ENCODE measurements at regions not wholly inside any gene's neighbourhood (a gene's known extent, or its start where the extent isn't known, plus 50 kb on each side); places are given as distances from the start of the nearest gene placed in this dataset.
A peak's percentile ranks its signal among the peaks of the same experiment; 100 is the strongest.

GRCh38 chr22:49243965-49244364 is 583.7 kb downstream of the BRD1 start:
- H2AFZ ChIP-seq (ENCODE audit: low read length) = no peak overlapping the region
- peaks cover 4% of the 10 kb centered on the region for H3K79me1 ChIP-seq (ENCODE audit: low read depth, low read length)
- no peak overlapping the region for H3K14ac ChIP-seq (ENCODE audit: low read length)
- DNase-seq (ENCODE audit: low spot score) = no peak
- no peak overlapping the region for H3K4me3 ChIP-seq (ENCODE audit: low read length in 2 of 2)
- H4K8ac ChIP-seq (ENCODE audit: low read depth, low read length) = no peak overlapping the region
- H2BK12ac ChIP-seq (ENCODE audit: low read length) = no peak overlapping the region
- H2BK5ac ChIP-seq (ENCODE audit: low read length) = no peak overlapping the region
- no peak overlapping the region for H3K27ac ChIP-seq (replicated peaks; ENCODE audit: low read length)
- no peak overlapping the region for H3K23ac ChIP-seq (ENCODE audit: low read depth, low read length, poor library complexity)
- H3K36me3 ChIP-seq (replicated peaks in 1 of 2; ENCODE audit: control insufficient read depth in 2 of 2, insufficient read depth in 2 of 2, low read length in 2 of 2) = no peaks in the 10 kb centered on the region
- H4K91ac ChIP-seq (ENCODE audit: low read depth, low read length, poor library complexity) = no peak overlapping the region
- no peaks in the 10 kb centered on the region for H3K27me3 ChIP-seq (ENCODE audit: control insufficient read depth in 3 of 3, insufficient read depth in 3 of 3, low read depth in 1 of 3, low read length in 3 of 3)
- no CpG with 5 or more reads among the region's 7 CpGs for WGBS, 2 donors (ENCODE audit: extremely low coverage in 2 of 2, insufficient read length in 2 of 2, insufficient replicate concordance in 1 of 2)
- H3K9ac ChIP-seq (ENCODE audit: low read depth, low read length, poor library complexity) = no peak overlapping the region
- H2BK120ac ChIP-seq (ENCODE audit: low read depth, low read length) = no peak overlapping the region
- peak overlapping the region; percentile 9 for H3K18ac ChIP-seq (ENCODE audit: low read length)
- H3K4ac ChIP-seq (ENCODE audit: low read length) = no peak overlapping the region
- no peak overlapping the region for H2BK15ac ChIP-seq (ENCODE audit: low read length)
- H3K4me2 ChIP-seq (ENCODE audit: insufficient read depth, low read length, poor library complexity, severe bottlenecking) = no peak overlapping the region
- peaks cover 0 to 2% of the 10 kb centered on the region in 2 donors for H3K4me1 ChIP-seq (ENCODE audit: control insufficient read depth in 2 of 2, insufficient read depth in 1 of 2, low read depth in 1 of 2, low read length in 2 of 2)
- peaks cover 0 to 3% of the 10 kb centered on the region in 2 donors for H3K9me3 ChIP-seq (replicated peaks in 1 of 2; ENCODE audit: control insufficient read depth in 2 of 2, insufficient read depth in 1 of 2, low read depth in 1 of 2, low read length in 2 of 2)
- H2AK5ac ChIP-seq (ENCODE audit: low read depth, low read length) = no peak overlapping the region

DNA sequence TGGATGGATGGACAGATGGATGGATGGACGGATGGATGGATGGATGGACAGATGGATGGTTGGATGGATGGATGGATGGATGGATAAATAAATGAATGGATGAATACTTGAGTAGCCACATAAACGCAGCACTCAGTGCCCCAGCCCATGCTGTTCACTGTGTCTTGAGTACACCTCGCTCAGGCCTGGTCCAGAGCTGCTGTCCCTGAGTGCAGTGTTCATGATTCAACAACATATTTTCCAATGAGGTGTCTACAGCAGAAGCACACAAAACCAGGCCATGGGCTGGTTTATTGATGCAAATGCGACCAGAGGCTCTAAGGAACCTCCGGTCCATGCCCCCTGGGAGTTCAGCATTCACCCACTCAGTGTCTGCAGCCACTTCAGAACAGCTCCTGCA is 584.3 kb downstream of the BRD1 start:
- Histone ChIP-seq H3K4me1 (ENCODE audit: control insufficient read depth in 2 of 2, insufficient read depth in 1 of 2, low read depth in 1 of 2, low read length in 2 of 2) (peaks cover 0 to 2% of the 10 kb centered on the region in 2 donors), H3K4me3 (ENCODE audit: low read length in 2 of 2) (no peak overlapping the region), H2BK5ac (ENCODE audit: low read length) (no peak overlapping the region), H2BK12ac (ENCODE audit: low read length) (no peak overlapping the region), H3K18ac (ENCODE audit: low read length) (no peak overlapping the region), H3K27me3 (ENCODE audit: control insufficient read depth in 3 of 3, insufficient read depth in 3 of 3, low read depth in 1 of 3, low read length in 3 of 3) (no peaks in the 10 kb centered on the region), H3K4me2 (ENCODE audit: insufficient read depth, low read length, poor library complexity, severe bottlenecking) (no peak overlapping the region), H3K9me3 (replicated peaks in 1 of 2; ENCODE audit: control insufficient read depth in 2 of 2, insufficient read depth in 1 of 2, low read depth in 1 of 2, low read length in 2 of 2) (peaks cover 0 to 3% of the 10 kb centered on the region in 2 donors), H2BK15ac (ENCODE audit: low read length) (no peak overlapping the region), H3K14ac (ENCODE audit: low read length) (no peak overlapping the region), H2AFZ (ENCODE audit: low read length) (no peak overlapping the region), H3K9ac (ENCODE audit: low read depth, low read length, poor library complexity) (no peak overlapping the region), H4K8ac (ENCODE audit: low read depth, low read length) (no peak overlapping the region), H3K4ac (ENCODE audit: low read length) (no peak overlapping the region), H3K27ac (replicated peaks; ENCODE audit: low read length) (no peak overlapping the region), H3K36me3 (replicated peaks in 1 of 2; ENCODE audit: control insufficient read depth in 2 of 2, insufficient read depth in 2 of 2, low read length in 2 of 2) (no peaks in the 10 kb centered on the region), H2BK120ac (ENCODE audit: low read depth, low read length) (no peak overlapping the region), H3K79me1 (ENCODE audit: low read depth, low read length) (peaks cover 4% of the 10 kb centered on the region), H2AK5ac (ENCODE audit: low read depth, low read length) (no peak overlapping the region), H3K23ac (ENCODE audit: low read depth, low read length, poor library complexity) (no peak overlapping the region), H4K91ac (ENCODE audit: low read depth, low read length, poor library complexity) (no peak overlapping the region)
- WGBS, 2 donors (ENCODE audit: extremely low coverage in 2 of 2, insufficient read length in 2 of 2, insufficient replicate concordance in 1 of 2) = no CpG with 5 or more reads among the region's 5 CpGs
- DNase-seq (ENCODE audit: low spot score) = no peak

DNA sequence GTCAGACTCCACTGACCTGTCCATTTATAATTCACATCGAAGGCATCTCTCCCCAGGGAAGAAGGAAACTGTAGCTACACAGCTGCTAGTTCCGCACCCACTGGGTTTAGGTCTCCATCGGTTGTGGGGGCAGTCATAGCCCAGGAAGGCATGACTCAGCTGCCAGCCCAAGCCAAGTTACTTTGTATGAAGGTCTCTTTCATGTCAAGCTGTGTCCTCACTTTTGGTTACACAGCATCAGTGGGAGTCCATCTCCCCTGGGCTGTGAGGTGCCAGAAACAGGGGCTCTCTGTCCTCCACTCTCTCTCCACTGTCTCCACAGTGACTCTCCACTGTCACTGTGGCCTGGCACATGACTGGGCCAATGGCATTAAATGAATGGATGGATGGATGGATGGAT is 585.2 kb downstream of the BRD1 start:
- Histone ChIP-seq H2AFZ (ENCODE audit: low read length) (no peak overlapping the region), H4K91ac (ENCODE audit: low read depth, low read length, poor library complexity) (no peak overlapping the region), H3K23ac (ENCODE audit: low read depth, low read length, poor library complexity) (no peak overlapping the region), H2BK120ac (ENCODE audit: low read depth, low read length) (no peak overlapping the region), H3K4ac (ENCODE audit: low read length) (no peak overlapping the region), H3K9ac (ENCODE audit: low read depth, low read length, poor library complexity) (no peak overlapping the region), H4K8ac (ENCODE audit: low read depth, low read length) (peak overlapping the region; percentile 95), H3K14ac (ENCODE audit: low read length) (no peak overlapping the region), H3K36me3 (replicated peaks in 1 of 2; ENCODE audit: control insufficient read depth in 2 of 2, insufficient read depth in 2 of 2, low read length in 2 of 2) (no peaks in the 10 kb centered on the region), H2BK15ac (ENCODE audit: low read length) (no peak overlapping the region), H3K4me3 (ENCODE audit: low read length in 2 of 2) (no peak overlapping the region), H2BK12ac (ENCODE audit: low read length) (no peak overlapping the region), H3K27ac (replicated peaks; ENCODE audit: low read length) (no peak overlapping the region), H3K79me1 (ENCODE audit: low read depth, low read length) (peaks cover 4% of the 10 kb centered on the region), H3K4me2 (ENCODE audit: insufficient read depth, low read length, poor library complexity, severe bottlenecking) (no peak overlapping the region), H3K27me3 (ENCODE audit: control insufficient read depth in 3 of 3, insufficient read depth in 3 of 3, low read depth in 1 of 3, low read length in 3 of 3) (no peaks in the 10 kb centered on the region), H3K18ac (ENCODE audit: low read length) (no peak overlapping the region), H2BK5ac (ENCODE audit: low read length) (no peak overlapping the region), H2AK5ac (ENCODE audit: low read depth, low read length) (no peak overlapping the region), H3K9me3 (replicated peaks in 1 of 2; ENCODE audit: control insufficient read depth in 2 of 2, insufficient read depth in 1 of 2, low read depth in 1 of 2, low read length in 2 of 2) (peaks cover 0 to 3% of the 10 kb centered on the region in 2 donors), H3K4me1 (ENCODE audit: control insufficient read depth in 2 of 2, insufficient read depth in 1 of 2, low read depth in 1 of 2, low read length in 2 of 2) (peaks cover 0 to 2% of the 10 kb centered on the region in 2 donors)
- no peak for DNase-seq (ENCODE audit: low spot score)
- no CpG with 5 or more reads among the region's 3 CpGs for WGBS, 2 donors (ENCODE audit: extremely low coverage in 2 of 2, insufficient read length in 2 of 2, insufficient replicate concordance in 1 of 2)

DNA sequence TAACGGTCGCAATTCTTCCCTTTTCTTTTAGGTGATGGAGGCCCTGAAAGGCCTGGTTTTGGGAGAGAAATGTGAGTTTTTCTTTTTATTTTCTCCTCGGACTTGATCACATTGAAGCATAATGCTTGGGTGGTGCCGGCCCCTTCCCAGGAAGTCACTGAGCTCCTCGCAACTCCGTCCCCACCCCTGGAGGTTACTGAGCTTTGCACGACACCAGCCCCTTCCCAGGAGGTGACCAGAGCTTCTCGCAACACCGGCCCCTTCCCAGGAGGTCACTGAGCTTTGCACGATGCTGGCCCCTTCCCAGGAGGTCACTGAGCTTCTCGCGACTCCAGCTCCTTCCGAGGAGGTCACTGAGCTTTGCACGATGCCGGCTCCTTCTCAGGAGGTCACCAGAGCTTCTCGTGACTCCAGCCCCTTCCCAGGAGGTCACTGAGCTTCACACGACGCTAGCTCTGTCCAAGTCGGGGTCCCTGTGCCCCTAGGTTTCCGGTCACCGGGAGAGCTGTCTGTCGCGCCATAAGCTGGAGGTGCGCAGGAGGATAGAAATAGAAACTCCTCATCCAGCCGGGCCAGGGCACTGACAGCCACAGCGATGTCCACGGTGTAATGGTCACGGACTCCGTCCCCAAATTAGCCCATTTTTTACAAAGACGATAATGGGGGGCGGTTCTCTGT is 586.4 kb downstream of the BRD1 start:
- no CpG with 5 or more reads among the region's 31 CpGs for WGBS, 2 donors (ENCODE audit: extremely low coverage in 2 of 2, insufficient read length in 2 of 2, insufficient replicate concordance in 1 of 2)

More for the DNA sequence above, 586.4 kb downstream of the BRD1 start:
- Histone ChIP-seq H3K36me3 (replicated peaks in 1 of 2; ENCODE audit: control insufficient read depth in 2 of 2, insufficient read depth in 2 of 2, low read length in 2 of 2) (no peaks in the 10 kb centered on the region), H3K27ac (replicated peaks; ENCODE audit: low read length) (no peak overlapping the region), H3K4me1 (ENCODE audit: control insufficient read depth in 2 of 2, insufficient read depth in 1 of 2, low read depth in 1 of 2, low read length in 2 of 2) (peaks cover 0 to 2% of the 10 kb centered on the region in 2 donors), H3K18ac (ENCODE audit: low read length) (peak overlapping the region; percentile 23), H2AFZ (ENCODE audit: low read length) (no peak overlapping the region), H3K4ac (ENCODE audit: low read length) (no peak overlapping the region), H2BK5ac (ENCODE audit: low read length) (no peak overlapping the region), H4K91ac (ENCODE audit: low read depth, low read length, poor library complexity) (no peak overlapping the region), H3K27me3 (ENCODE audit: control insufficient read depth in 3 of 3, insufficient read depth in 3 of 3, low read depth in 1 of 3, low read length in 3 of 3) (no peaks in the 10 kb centered on the region), H3K9me3 (replicated peaks in 1 of 2; ENCODE audit: control insufficient read depth in 2 of 2, insufficient read depth in 1 of 2, low read depth in 1 of 2, low read length in 2 of 2) (peaks cover 0 to 3% of the 10 kb centered on the region in 2 donors), H2BK15ac (ENCODE audit: low read length) (no peak overlapping the region), H3K14ac (ENCODE audit: low read length) (no peak overlapping the region), H3K23ac (ENCODE audit: low read depth, low read length, poor library complexity) (no peak overlapping the region), H2BK12ac (ENCODE audit: low read length) (no peak overlapping the region), H2AK5ac (ENCODE audit: low read depth, low read length) (no peak overlapping the region), H3K4me3 (ENCODE audit: low read length in 2 of 2) (no peak overlapping the region), H4K8ac (ENCODE audit: low read depth, low read length) (no peak overlapping the region), H3K4me2 (ENCODE audit: insufficient read depth, low read length, poor library complexity, severe bottlenecking) (no peak overlapping the region), H2BK120ac (ENCODE audit: low read depth, low read length) (no peak overlapping the region), H3K9ac (ENCODE audit: low read depth, low read length, poor library complexity) (no peak overlapping the region), H3K79me1 (ENCODE audit: low read depth, low read length) (peaks cover 4% of the 10 kb centered on the region)
- no peak for DNase-seq (ENCODE audit: low spot score)
